Sigmoid colon (tissue), 3 donors: ENCODE measurements at regions not wholly inside any gene's neighbourhood (a gene's known extent, or its start where the extent isn't known, plus 50 kb on each side); places are given as distances from the start of the nearest gene placed in this dataset.

Experiments
- CTCF ChIP-seq, 4 experiments: fragments of 450-650 bp in 3 of 4; fragments of 200-600 bp in 1 of 4; IDR thresholded peaks; one replicate each; pipeline ENCODE4 v1.5.1; 2016 to 2019; ENCODE audit warnings: antibody characterized with exemption in 4 of 4, mild to moderate bottlenecking in 3 of 4, moderate library complexity in 2 of 4
- POLR2A ChIP-seq, 2 donors: fragments of 450-650 bp; IDR thresholded peaks; one replicate each; pipeline ENCODE4 v1.6.1; 2016; ENCODE audit warnings: antibody characterized with exemption in 2 of 2, mild to moderate bottlenecking in 2 of 2, moderate library complexity in 2 of 2

GRCh38 chr9:587527-587926 is 254.0 kb upstream of the DMRT1 start:
- TF ChIP-seq CTCF (IDR thresholded peaks at IDR 0.05) (no peak), POLR2A (IDR thresholded peaks at IDR 0.05) (no peak)
